Hematopoietic multipotent progenitor cell treated with erythropoietin and hydrocortisone succinate and interleukin-3 and kit ligand, for 17 days (in vitro differentiated cells): ENCODE measurements at regions not wholly inside any gene's neighbourhood (a gene's known extent, or its start where the extent isn't known, plus 50 kb on each side); places are given as distances from the start of the nearest gene placed in this dataset.

Experiments used
- DNase-seq: peaks from one replicate; pipeline ENCODE4 v3.0.0-alpha.2; 2015; ENCODE audit warnings: low spot score

DNA sequence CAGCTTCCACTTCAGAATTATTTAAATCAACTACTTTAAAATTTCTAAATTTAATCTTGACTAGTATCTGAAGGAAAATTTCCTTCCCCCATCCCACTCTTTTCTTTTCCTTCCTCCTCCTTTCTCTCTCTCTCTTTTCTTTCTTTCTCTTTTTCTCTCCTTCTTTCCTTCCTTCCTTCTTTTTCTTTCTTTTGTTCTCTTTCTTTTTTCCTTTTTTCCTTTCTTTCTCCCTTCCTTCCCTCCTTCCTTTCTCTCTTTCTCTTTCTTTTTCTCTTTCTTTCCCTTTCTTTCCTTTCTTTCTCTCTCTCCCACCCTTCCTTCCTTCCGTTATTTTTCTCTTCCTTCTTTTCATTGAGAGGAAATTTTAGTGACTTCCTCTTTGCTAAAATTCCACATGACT lies 132.0 kb upstream of the CDH19 start:
- DNase-seq, result no peak

DNA sequence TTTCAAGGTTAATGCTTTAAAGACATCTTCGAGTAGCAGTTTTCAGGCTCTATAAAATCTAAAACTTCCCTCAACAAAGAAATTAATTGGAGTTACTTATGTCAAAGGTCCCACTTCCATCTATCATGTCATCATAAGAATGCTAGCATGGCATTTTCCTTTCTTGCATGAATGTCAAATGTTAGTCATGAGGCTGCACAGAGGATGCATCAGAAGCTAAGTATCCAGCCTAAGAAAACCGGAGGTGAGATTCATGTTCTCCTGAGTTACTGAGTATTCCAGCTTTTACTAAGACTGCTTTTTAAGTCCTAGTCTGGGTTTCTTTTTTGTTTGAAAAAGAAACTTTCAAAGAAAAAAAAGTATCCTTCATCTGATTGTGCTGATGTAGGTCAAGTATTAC lies 130.6 kb upstream of the CDH19 start:
- no peak for DNase-seq

- DNase-seq, result no peak
These were observed 128.0 kb upstream of the CDH19 start for GRCh38 chr18:66731890-66732289.

- DNase-seq, result no peak
These were observed 125.8 kb upstream of the CDH19 start for GRCh38 chr18:66729442-66730239.

DNA sequence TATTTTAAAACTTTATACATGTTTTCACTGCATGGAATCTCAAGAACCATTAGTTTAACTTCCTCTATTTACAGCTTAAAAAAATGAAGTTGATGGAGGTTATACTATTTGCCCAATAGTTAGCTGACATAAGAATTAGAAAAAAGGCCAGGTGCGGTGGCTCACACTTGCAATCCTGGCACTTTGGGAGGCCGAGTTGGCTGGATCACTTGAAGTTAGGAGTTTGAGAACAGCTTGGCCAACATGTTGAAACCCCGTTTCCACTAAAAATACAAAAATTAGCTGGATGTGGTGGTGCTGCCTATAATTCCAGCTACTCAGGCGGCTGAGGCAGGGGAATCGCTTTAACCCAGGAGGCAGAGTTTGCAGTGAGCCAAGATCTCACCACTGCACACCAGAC lies 125.1 kb upstream of the CDH19 start:
- no peak for DNase-seq

- DNase-seq, result no peak
These were observed 124.1 kb upstream of the CDH19 start for GRCh38 chr18:66727991-66728390.

- DNase-seq, result no peak
These were observed 120.9 kb upstream of the CDH19 start for GRCh38 chr18:66724664-66725356.

DNA sequence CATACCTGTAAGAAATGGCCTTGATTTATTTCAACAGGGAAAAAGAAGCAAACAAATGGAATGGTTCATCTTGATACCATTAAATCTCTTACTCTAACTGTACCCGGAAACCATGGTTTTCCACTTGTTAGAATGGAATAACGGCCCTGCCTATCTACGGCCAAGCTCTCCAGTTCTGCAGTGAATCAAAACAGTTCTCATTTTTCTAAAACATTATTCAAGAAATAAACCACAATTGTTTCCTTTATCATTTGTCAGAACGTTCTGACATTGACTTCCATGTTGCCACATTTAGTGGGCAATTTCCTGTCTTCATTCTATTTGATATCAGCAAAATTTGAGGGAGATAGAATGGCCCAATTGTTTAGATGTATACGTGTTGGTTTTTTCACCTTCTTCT lies 118.8 kb upstream of the CDH19 start:
- DNase-seq, result no peak

DNA sequence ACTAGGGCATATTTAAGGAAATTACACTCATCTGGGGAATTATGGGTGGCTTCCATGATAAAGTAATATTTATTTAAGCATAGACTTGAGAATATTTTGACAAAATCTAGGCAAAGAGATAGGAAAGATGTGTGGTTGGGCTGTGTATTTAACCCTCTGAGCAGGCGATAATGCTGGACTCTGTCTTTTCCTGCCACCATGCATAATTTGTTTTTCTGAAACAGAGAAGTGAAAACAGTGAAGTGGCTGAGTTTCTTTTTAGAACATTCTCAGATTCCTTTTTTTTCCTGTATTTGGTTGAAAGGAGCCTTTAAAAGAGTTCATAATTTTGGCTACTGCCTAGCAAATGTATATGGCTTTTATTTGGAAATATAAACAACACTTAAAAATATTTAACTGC lies 104.8 kb upstream of the CDH19 start:
- DNase-seq, result no peak

GRCh38 chr18:66707473-66707872 lies 103.6 kb upstream of the CDH19 start:
- no peak for DNase-seq

DNA sequence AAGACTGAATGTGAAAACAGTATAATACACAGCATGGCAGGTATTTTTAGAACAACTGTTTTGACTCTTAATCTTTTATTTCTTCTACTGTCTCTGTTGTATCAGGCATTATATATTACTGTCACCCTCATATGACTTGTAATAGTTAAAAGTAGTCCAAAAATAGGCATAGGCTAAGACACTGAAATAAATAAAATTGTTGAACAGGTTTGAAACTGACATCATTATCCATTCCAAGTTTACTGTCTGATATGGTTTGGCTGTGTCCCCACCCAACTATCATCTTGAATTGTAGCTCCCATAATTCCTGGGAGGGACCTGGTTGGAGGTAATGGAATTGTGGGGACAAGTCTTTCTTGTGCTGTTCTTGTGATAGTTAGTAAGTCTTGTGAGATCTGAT lies 91.4 kb upstream of the CDH19 start:
- no peak for DNase-seq

GRCh38 chr18:66694852-66695251 lies 91.0 kb upstream of the CDH19 start:
- DNase-seq, result no peak

GRCh38 chr18:66687635-66688034 lies 83.7 kb upstream of the CDH19 start:
- no peak for DNase-seq

GRCh38 chr18:66682855-66683322 lies 79.0 kb upstream of the CDH19 start:
- no peak for DNase-seq

- DNase-seq, result no peak
These were observed 72.8 kb upstream of the CDH19 start for GRCh38 chr18:66676699-66677098.

DNA sequence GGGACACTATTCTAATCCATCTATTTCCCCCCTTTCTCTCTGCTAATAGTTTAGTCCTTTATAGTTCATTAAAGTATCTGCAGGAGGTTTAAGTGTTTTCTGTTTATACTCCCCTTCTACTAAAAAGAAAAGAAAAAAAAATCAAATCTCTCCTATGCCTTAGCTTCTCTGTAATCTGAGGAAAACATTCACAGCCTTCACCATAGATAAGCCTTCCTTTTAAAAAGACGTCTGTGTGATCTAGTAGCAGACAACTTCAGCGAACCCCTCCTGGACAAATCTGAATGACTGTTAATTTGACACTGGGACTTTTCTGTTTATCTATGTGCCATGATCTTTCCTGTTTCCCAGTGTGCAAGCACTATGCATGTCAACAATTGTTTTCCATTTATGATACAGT lies 70.4 kb upstream of the CDH19 start:
- DNase-seq, result no peak

DNA sequence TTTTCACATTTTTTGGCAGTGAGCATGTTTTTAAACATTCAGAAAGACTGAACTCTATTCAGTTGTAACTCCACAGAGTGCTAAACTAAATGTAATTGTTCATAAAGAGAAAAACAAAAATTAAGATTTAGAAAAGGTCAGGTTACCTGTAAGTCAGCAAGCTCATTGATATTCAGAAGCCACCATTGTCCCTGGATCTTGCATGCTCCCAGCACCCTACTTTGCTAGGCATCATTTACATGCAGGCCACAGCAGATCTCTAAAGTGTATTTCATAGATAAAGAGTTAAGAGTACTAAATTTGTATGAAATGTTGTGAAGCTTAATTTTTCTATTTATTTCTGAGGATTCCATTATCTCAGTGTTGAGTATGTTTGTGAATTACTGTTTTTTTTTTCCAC lies 64.8 kb upstream of the CDH19 start:
- no peak for DNase-seq

DNA sequence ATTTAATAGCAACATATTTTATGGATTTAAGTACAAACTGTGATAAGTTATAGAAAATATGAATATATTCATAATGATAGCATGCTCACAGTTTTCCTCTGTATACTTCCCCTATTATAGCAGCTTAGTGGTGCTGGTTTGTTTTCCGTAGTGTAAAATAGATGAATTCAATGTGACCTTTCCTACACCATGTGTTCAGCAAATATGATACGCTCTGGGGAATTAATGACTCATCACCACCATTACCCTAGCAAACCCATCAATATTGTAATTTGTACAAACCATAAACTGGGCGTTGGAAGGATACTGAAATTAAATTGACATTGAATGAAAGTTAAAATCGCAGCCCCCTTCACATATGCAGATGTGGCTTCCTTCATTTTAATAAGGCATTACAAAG lies 58.7 kb upstream of the CDH19 start:
- DNase-seq, result no peak

DNA sequence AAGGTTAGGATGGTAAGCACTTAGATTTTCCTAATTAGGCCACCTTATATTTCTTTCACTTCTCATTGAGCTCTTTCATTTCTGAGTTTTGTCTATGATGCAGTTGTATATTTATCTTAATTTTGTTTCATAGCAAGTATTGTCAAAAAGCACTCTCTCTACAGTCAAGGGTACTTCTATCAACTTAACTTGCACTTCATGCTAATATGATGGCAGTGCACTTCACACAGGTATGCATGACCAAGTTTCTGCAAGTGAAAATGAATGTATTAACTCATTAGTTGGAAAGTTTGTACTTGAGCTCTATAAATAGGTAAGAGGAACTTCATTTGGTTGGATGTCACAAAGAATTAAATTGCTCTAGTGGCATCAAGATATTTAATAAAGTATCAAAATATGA lies 51.5 kb upstream of the CDH19 start:
- DNase-seq, result no peak
